Choroid plexus epithelial cell (primary cell): ENCODE measurements at regions not wholly inside any gene's neighbourhood (a gene's known extent, or its start where the extent isn't known, plus 50 kb on each side); places are given as distances from the start of the nearest gene placed in this dataset.

Experiments used
- DNase-seq: peaks from one replicate; pipeline ENCODE4 v3.0.0-alpha.2; 2010; ENCODE audit warnings: low read depth
- H3K4me3 ChIP-seq: 2 replicates; pipeline ENCODE4 v1.5.1; 2011; ENCODE audit warnings: low read depth, mild to moderate bottlenecking, control low read depth, low read length, moderate library complexity
- CTCF ChIP-seq: conservative IDR thresholded peaks from 2 replicates; pipeline ENCODE4 v1.5.1; 2011; ENCODE audit warnings: low read depth, mild to moderate bottlenecking, control low read depth, inconsistent platforms, low read length, moderate library complexity

GRCh38 chr2:147792966-147793617, 51.7 kb upstream of the ACVR2A start:
- TF ChIP-seq CTCF: no peak
- DNase-seq: peak; percentile 13
- H3K4me3 ChIP-seq: no peak overlapping the region

- TF ChIP-seq CTCF: no peak
- no peak overlapping the region for H3K4me3 ChIP-seq
- no peak for DNase-seq
These were observed 54.2 kb upstream of the ACVR2A start for GRCh38 chr2:147790580-147790979.

GRCh38 chr2:147789720-147790119, 55.1 kb upstream of the ACVR2A start:
- DNase-seq: peak; percentile 7
- H3K4me3 ChIP-seq: no peak overlapping the region
- no peak for TF ChIP-seq CTCF

DNA sequence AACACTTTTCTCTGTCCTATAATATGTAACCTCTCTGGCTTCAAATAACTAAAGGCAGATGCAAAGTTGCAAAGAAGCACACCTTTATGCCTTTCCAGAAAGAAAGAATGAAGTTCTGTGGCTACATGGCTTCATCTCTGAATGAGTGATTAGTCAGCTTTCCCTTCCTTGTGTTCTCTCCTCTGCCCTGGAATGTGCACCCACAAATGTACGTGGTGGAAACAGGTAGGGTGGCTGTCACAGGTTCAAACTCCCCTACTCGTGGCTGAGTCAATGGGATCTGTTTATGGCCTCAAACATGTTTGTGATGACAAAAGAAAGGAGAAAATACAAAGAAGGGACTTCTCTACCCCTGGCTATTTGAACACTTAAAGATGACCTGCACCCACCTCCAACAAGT, 55.5 kb upstream of the ACVR2A start:
- no peak for TF ChIP-seq CTCF
- no peak for DNase-seq
- H3K4me3 ChIP-seq: no peak overlapping the region

GRCh38 chr2:147782141-147782930, 62.5 kb upstream of the ACVR2A start:
- no peak for TF ChIP-seq CTCF
- peak; percentile 26 for DNase-seq

GRCh38 chr2:147779440-147779839, 65.4 kb upstream of the ACVR2A start:
- TF ChIP-seq CTCF: no peak
- no peak for DNase-seq
- no peak overlapping the region for H3K4me3 ChIP-seq

More at GRCh38 chr2:147782141-147782930, 62.5 kb upstream of the ACVR2A start:
- H3K4me3 ChIP-seq: no peak overlapping the region

GRCh38 chr2:147777394-147777793, 67.4 kb upstream of the ACVR2A start:
- no peak for DNase-seq
- H3K4me3 ChIP-seq: no peak overlapping the region
- TF ChIP-seq CTCF: no peak
